Naive thymus-derived CD8-positive, alpha-beta T cell (primary cell): ENCODE measurements at regions not wholly inside any gene's neighbourhood (a gene's known extent, or its start where the extent isn't known, plus 50 kb on each side); places are given as distances from the start of the nearest gene placed in this dataset.

Source experiments
- ATAC-seq, 2 donors: fragments of 150-1000 bp; cut with Tn5 transposase in 1 of 2; sonication (Bioruptor Pico), chemical (Tn5 transposase) in 1 of 2; 1 replicate in 1 of 2; 2 replicates in 1 of 2; pipeline ENCODE4 v1.10.0; 2021; ENCODE audit warnings: mild to moderate bottlenecking in 2 of 2, moderate library complexity in 2 of 2
- POLR2A ChIA-PET: fragments of 350-600 bp; sonication (Branson Sonifier 250); formaldehyde crosslinking; loops from one replicate; lab custom pipeline; 2021; ENCODE audit warnings: antibody characterized with exemption; lab: Charles Lee
- DNase-seq, 10 donors: peaks; one replicate each; pipeline versions ENCODE4 v3.0.0 to v3.0.0-alpha.2; 2020 to 2022
- H3K27ac Mint-ChIP-seq, 10 donors: one replicate each; pipeline ENCODE4 v1.8.0; 2020 to 2022; ENCODE audit warnings: mild to moderate bottlenecking in 10 of 10, mixed read lengths in 10 of 10, moderate library complexity in 4 of 10, inconsistent platforms in 1 of 10
- H3K27me3 Mint-ChIP-seq, 5 donors: one replicate each; pipeline ENCODE4 v1.8.0; 2021 to 2022; ENCODE audit warnings: mixed read lengths in 5 of 5
- H3K36me3 Mint-ChIP-seq, 3 donors: one replicate each; pipeline ENCODE4 v1.8.0; 2020 to 2022; ENCODE audit warnings: mixed read lengths in 3 of 3, mild to moderate bottlenecking in 2 of 3, inconsistent platforms in 1 of 3
- H3K4me1 Mint-ChIP-seq, 4 donors: one replicate each; pipeline ENCODE4 v1.8.0; 2021 to 2022; ENCODE audit warnings: mixed read lengths in 4 of 4
- H3K4me3 Mint-ChIP-seq, 10 donors: one replicate each; pipeline ENCODE4 v1.8.0; 2020 to 2022; ENCODE audit warnings: mild to moderate bottlenecking in 10 of 10, mixed read lengths in 10 of 10, moderate library complexity in 6 of 10, inconsistent platforms in 1 of 10
- H3K9me3 Mint-ChIP-seq, 9 donors: one replicate each; pipeline ENCODE4 v1.8.0; 2020 to 2022; ENCODE audit warnings: mixed read lengths in 9 of 9, mild to moderate bottlenecking in 3 of 9, inconsistent platforms in 1 of 9, moderate library complexity in 1 of 9

DNA sequence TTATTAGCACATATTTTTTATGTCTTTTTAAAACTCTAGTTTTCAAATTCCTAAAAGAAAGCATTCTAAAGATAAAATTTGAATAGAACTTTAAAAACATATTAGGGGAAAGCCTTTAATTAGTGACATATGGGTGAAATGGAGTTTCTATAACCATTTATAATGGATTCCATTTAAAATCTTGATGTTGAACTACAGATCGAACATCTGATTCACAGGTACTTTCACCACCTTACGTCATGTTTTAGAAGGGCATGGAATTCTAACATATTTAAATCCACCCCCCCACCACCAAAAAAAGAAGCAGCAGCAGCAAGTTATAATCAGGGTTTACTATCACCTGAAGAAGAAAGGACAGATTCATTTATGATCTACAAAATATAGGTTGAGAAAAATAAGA lies 298.4 kb downstream of the SMOC2 start:
- Mint-ChIP-seq H3K27ac (no peak overlapping the region), H3K4me3 (no peak overlapping the region), H3K4me1 (peaks cover 0 to 2% (median 0%) of the 10 kb centered on the region in 4 donors), H3K27me3 (peaks cover 0 to 20% (median 3%) of the 10 kb centered on the region in 5 donors), H3K36me3 (peaks cover 0 to 20% (median 0%) of the 10 kb centered on the region in 3 donors), H3K9me3 (peaks cover 0 to 27% (median 19%) of the 10 kb centered on the region in 9 donors)
- no peak for DNase-seq
- POLR2A ChIA-PET = no interaction called here
- ATAC-seq = no peak

DNA sequence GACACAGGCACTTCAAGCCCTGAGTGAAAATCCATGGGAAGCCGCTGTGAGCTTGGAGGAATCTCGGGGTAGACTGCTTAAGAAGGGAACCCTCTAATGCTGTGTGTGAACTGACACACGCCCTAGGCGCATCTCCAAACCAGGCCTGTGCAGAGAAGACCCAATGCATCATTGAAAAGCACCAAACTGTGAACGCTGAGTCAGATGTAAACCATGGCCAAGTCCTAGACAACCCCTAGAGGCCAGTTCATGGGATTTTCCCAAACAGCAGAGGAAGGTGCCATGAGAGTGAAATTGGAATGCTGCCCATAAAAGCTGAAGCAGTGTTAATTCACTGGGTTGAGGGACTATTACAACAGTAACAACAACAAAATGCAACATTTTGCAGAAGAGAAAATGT lies 296.5 kb downstream of the SMOC2 start:
- POLR2A ChIA-PET = no interaction called here
- Mint-ChIP-seq H3K4me3 (no peak overlapping the region), H3K27ac (no peak overlapping the region), H3K36me3 (peaks cover 0 to 20% (median 0%) of the 10 kb centered on the region in 3 donors), H3K9me3 (peaks cover 0 to 27% (median 17%) of the 10 kb centered on the region in 9 donors), H3K27me3 (peaks cover 0 to 20% (median 3%) of the 10 kb centered on the region in 5 donors), H3K4me1 (peaks cover 0 to 2% (median 0%) of the 10 kb centered on the region in 4 donors)
- ATAC-seq (no peak), DNase-seq (no peak)

DNA sequence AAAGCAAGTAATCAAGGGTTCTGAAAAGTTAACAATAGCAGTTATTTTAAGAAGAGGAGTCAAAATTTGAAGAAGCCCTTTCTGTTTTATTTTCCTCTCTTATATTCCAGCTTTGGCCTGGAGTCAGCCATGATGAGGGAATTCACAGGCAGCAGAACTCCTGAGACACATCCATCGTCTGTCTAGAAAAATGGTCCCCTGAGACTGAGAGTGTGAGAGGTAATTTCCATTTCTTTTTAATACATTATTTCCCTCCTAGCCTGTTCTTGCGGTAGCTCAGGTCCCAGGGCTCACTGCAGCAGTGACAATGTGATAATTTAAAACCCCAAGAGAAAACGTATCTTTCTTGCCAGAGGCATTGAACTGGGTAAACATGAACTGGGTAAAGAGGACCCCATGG lies 296.0 kb downstream of the SMOC2 start:
- peaks cover 0 to 27% (median 15%) of the 10 kb centered on the region in 9 donors for H3K9me3 Mint-ChIP-seq
- DNase-seq (no peak), ATAC-seq (no peak)
- POLR2A ChIA-PET = no interaction called here
- peaks cover 0 to 2% (median 0%) of the 10 kb centered on the region in 4 donors for H3K4me1 Mint-ChIP-seq
- H3K27me3 Mint-ChIP-seq = peaks cover 0 to 15% (median 3%) of the 10 kb centered on the region in 5 donors
- H3K36me3 Mint-ChIP-seq = peaks cover 0 to 20% (median 0%) of the 10 kb centered on the region in 3 donors
- H3K27ac Mint-ChIP-seq = no peak overlapping the region
- H3K4me3 Mint-ChIP-seq = no peak overlapping the region

DNA sequence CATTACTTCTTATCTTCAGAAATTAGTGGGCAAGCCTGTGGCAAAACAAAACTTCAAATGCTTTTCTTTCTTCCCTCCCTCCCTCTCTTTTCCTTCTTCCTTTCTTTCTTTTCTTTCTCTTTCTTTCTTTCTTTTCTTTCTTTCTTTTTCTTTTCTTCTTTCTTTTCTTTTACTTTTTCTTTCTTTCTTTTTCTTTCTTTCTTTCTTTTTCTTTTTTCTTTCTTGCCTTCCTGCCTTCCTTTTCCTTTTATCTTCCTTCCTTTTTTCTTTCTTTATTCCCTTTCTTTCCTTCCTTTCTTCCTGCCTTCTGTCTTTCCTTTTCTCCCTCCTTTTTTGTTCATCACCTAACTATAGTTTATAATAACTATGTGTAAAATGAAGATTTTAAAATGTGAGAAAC lies 295.1 kb downstream of the SMOC2 start:
- Mint-ChIP-seq H3K4me3 (no peak overlapping the region), H3K27ac (no peak overlapping the region), H3K27me3 (peaks cover 0 to 10% (median 3%) of the 10 kb centered on the region in 5 donors), H3K36me3 (peaks cover 0 to 20% (median 0%) of the 10 kb centered on the region in 3 donors), H3K9me3 (peaks cover 0 to 27% (median 15%) of the 10 kb centered on the region in 9 donors), H3K4me1 (peaks cover 0 to 2% (median 0%) of the 10 kb centered on the region in 4 donors)
- DNase-seq (no peak), ATAC-seq (no peak)
- POLR2A ChIA-PET = no interaction called here

DNA sequence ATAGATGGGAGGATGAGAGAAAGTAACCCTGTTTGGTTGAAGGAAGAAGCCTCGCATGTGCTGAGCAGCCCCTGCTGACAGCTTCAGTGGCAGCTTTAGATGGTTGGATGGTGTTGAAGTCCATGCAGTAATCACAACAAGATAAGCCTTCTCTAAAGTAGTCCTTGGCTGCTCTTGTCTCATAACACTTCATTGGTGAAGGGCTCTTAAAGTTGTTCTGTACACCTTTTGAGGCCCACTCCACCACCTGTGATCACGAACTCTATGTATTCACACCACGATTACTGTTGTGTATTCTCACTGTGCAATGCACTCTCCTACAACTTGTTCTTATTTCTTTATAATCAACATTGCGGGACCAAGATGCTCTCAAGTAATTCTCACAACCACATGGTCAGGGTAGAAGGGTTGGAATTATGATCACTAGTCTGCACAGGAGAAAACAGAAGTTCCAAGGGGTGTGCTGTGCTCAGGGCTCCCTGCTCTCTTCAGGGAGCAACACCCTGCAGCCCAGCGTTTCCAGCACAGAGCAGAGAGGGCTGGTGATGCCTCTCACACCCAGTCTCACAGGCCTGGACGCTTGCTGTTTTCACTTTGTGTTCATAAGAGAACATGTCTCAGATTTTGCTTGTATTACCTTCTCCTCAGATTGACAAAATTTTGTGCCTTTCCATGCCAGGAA lies 294.4 kb downstream of the SMOC2 start:
- peaks cover 0 to 2% (median 0%) of the 10 kb centered on the region in 4 donors for H3K4me1 Mint-ChIP-seq
- no peak overlapping the region for H3K4me3 Mint-ChIP-seq
- no peak overlapping the region for H3K27ac Mint-ChIP-seq
- no peak for ATAC-seq
- H3K36me3 Mint-ChIP-seq = peaks cover 0 to 20% (median 0%) of the 10 kb centered on the region in 3 donors
- H3K27me3 Mint-ChIP-seq = peaks cover 0 to 7% (median 2%) of the 10 kb centered on the region in 5 donors
- peaks cover 0 to 27% (median 15%) of the 10 kb centered on the region in 9 donors for H3K9me3 Mint-ChIP-seq
- DNase-seq = no peak
- POLR2A ChIA-PET = no interaction called here

DNA sequence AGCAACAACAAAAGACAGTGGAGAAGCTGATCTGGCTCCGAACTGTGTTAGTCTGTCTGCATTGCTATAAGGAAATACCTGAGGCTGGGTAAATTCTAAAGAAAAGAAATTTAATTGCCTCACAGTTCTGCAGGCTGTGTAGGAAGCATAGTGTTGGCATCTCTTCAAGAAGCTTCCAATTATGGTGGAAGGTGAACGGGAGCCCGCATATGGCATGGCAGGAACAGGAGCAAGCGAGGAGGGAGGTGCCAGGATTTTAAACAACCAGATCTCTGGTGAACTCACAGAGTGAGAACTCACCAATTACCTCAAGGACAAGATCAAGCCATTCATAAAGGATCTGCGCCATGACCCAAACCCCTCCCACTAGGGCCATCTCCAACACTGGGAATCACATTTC lies 293.5 kb downstream of the SMOC2 start:
- POLR2A ChIA-PET = no interaction called here
- H3K27ac Mint-ChIP-seq = no peak overlapping the region
- peaks cover 0 to 27% (median 15%) of the 10 kb centered on the region in 9 donors for H3K9me3 Mint-ChIP-seq
- H3K36me3 Mint-ChIP-seq = peaks cover 0 to 20% (median 0%) of the 10 kb centered on the region in 3 donors
- peaks cover 0 to 2% (median 0%) of the 10 kb centered on the region in 4 donors for H3K4me1 Mint-ChIP-seq
- peaks cover 0 to 14% (median 0%) of the 10 kb centered on the region in 5 donors for H3K27me3 Mint-ChIP-seq
- ATAC-seq (no peak), DNase-seq (no peak)
- no peak overlapping the region for H3K4me3 Mint-ChIP-seq

DNA sequence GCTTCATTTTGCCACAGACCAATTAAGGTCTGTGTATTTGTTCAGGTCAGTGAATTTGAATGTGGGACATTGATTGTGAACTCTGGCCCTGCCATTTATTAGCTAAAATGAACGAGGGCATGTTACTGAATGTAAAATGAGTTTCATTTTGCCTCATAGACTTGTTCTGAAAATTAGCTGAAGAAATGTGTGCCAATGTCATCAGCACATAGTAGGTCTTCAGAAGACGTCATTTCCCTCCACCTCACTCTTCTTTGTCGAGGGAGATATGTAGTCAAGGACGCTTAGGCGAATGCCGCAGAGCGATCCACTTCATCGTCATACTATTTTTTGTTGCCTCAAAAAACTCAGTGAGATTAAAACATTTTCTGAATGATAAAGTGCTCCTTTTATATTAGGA lies 291.7 kb downstream of the SMOC2 start:
- H3K9me3 Mint-ChIP-seq = peaks cover 0 to 15% (median 8%) of the 10 kb centered on the region in 9 donors
- H3K4me1 Mint-ChIP-seq = peaks cover 0 to 2% (median 0%) of the 10 kb centered on the region in 4 donors
- no peak for ATAC-seq
- DNase-seq = no peak
- no peak overlapping the region for H3K4me3 Mint-ChIP-seq
- no peak overlapping the region for H3K27ac Mint-ChIP-seq
- peaks cover 0 to 11% (median 0%) of the 10 kb centered on the region in 3 donors for H3K36me3 Mint-ChIP-seq
- peaks cover 0 to 14% (median 0%) of the 10 kb centered on the region in 5 donors for H3K27me3 Mint-ChIP-seq
- POLR2A ChIA-PET = no interaction called here

DNA sequence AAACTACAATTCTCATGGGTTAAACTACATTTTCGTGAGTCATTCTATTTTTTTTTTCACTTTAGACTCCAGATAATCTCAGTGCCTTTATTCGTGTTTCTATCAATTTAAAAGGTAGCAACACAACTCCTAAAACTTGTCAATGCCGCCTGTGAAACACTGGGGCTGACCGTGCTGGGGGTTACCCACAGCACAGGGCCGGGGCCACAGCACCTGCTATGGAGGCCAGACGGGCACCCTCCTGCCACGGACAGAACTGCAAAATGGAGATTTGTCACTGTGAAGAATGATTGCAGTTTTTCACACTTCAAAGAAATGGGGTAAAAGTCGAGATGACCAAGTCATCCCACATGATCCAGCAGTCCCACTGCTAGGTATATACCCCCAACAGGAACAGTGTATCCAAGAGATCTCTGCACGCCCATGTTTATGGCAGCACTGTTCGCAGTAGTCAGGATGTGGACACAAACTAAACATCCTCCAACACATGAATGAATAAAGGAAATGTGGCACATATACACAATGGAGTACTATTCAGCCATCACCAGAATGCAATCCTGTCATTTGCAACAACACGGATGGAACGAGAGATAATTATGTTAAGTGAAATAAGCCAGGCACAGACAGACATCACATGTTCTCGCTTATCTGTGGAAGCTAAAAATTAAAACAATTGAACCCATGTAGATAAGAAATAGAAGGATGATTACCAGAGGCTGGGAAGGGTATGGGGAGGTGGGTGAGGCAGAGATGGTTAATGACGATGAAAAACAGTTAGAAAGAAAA lies 290.1 kb downstream of the SMOC2 start:
- Mint-ChIP-seq H3K36me3 (no peaks in the 10 kb centered on the region), H3K4me1 (peaks cover 0 to 2% (median 0%) of the 10 kb centered on the region in 4 donors)
- no peak for DNase-seq

DNA sequence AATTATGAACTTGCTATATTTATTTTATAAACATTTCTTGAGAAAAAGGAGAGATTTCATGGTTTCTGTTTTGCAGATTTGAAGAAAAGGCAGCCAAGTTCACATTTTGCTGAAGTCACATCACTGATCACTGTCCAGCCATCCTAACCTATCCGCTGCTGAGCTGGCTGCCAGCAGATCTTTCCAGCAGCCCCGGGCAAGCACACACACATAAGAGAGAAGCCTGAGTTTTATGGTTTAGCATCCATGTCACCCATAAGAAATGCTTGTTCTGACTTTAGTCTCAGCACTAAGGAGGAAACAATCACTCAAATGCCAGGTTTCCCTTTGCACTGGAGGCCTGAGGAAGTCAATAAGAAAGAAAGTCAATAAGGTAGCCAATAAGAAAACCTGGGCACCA lies 287.1 kb downstream of the SMOC2 start:
- POLR2A ChIA-PET = no interaction called here
- Mint-ChIP-seq H3K27me3 (peaks cover 0 to 11% (median 0%) of the 10 kb centered on the region in 5 donors), H3K4me3 (no peak overlapping the region), H3K9me3 (peaks cover 0 to 8% (median 0%) of the 10 kb centered on the region in 9 donors), H3K4me1 (no peaks in the 10 kb centered on the region), H3K27ac (no peak overlapping the region), H3K36me3 (no peaks in the 10 kb centered on the region)
- DNase-seq (no peak), ATAC-seq (no peak)

More for the DNA sequence above, 290.1 kb downstream of the SMOC2 start:
- Mint-ChIP-seq H3K4me3 (no peak overlapping the region), H3K9me3 (peaks cover 0 to 5% (median 0%) of the 10 kb centered on the region in 9 donors), H3K27ac (no peak overlapping the region), H3K27me3 (peaks cover 0 to 11% (median 0%) of the 10 kb centered on the region in 5 donors)
- POLR2A ChIA-PET = no interaction called here
- ATAC-seq = no peak

DNA sequence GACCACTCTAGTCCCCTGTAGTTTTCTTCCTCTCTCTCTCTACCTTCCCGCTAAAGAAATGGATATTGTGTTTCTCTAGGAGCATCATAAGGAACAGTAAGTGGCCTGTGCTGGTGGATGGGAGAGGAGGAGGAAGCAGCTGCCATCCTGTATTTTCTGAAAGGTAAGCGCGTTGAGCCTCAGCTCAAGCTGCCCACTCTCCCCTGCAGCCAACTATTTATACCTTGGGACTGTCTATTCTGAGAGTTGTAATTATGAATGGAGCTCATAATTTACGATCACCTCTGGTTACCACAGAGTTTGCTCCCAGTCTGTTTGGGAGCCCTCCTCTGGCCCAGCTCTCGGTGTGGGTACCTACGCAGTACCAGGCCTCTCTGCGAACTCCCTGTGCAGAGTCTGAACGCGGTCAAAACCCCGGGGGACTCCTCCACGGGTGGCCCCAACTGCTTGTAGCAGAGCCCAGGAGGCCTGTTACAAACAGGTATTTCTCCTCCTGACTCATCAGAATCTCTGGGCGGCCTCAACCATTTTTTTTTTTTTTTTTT lies 285.4 kb downstream of the SMOC2 start:
- ATAC-seq (no peak), DNase-seq (no peak)
- Mint-ChIP-seq H3K9me3 (peaks cover 0 to 8% (median 0%) of the 10 kb centered on the region in 9 donors), H3K4me3 (no peak overlapping the region), H3K4me1 (no peaks in the 10 kb centered on the region), H3K27me3 (peaks cover 0 to 11% (median under 1%) of the 10 kb centered on the region in 5 donors), H3K36me3 (no peaks in the 10 kb centered on the region), H3K27ac (no peak overlapping the region)
- POLR2A ChIA-PET = no interaction called here

DNA sequence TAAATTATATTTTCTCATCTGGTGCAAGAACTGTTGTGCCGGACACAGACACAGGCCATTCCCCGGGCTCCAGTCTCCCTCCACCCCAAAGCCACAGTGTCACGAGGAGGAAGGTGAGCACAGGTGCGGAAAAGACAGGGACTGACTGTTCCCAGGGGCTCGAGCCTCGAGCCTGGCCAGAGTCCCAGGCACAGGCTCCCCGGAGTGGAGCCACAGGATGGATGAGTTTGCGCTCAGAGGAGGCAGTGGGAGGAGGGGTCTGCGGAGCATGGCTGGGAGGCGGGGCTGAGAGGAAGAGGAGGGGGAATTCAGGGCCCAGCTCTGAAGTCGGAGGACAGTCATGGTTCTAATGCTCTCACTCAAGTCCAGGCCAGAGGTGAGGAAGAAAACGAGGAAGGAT lies 284.8 kb downstream of the SMOC2 start:
- H3K4me3 Mint-ChIP-seq = no peak overlapping the region
- H3K27ac Mint-ChIP-seq = no peak overlapping the region
- POLR2A ChIA-PET = no interaction called here
- no peaks in the 10 kb centered on the region for H3K36me3 Mint-ChIP-seq
- peaks cover 0 to 8% (median 0%) of the 10 kb centered on the region in 9 donors for H3K9me3 Mint-ChIP-seq
- no peaks in the 10 kb centered on the region for H3K4me1 Mint-ChIP-seq
- H3K27me3 Mint-ChIP-seq = peaks cover 0 to 12% (median 1%) of the 10 kb centered on the region in 5 donors
- ATAC-seq (no peak), DNase-seq (no peak)

DNA sequence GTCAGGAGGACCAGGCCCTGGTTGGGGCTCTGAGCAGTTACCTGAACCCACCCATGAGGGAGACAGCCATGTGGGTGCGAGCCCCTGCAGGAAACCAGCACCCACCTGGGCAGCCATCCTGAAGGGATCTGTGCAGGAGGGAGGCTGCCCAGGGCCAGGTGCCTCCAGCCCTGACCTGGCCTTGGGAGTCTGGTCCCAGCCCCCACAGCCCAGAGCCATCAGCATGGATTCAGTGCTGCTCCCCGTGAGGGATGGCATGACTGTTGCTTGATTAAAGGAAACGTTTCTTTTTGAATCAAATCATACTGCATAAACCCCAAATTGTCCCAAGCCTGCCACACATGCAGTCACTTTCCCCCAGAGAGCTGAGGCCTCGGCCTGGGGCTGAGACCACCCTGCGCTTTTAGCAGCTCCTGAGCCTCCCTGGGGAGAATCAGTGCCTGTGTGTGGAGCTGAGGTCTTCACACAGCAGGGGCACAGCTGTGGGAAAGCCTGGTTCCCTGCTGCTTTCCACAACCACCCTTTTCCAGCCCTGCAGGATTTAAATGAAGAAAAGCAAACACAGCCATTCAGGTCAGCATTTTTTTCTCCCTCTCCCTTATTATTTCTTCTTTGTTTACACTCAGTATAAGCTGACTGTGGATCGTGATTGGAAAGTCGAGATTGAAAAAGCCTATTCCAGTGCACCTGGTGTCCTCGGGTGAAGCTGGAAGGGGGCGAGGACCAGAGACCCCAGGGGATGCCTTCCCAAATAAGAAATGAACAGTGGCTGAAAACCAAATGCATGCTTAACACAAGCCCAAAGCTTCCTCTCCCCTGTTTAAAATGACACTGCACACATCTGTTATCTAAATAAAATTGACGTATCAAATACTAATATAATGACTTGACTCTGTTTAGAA lies 283.9 kb downstream of the SMOC2 start:
- no peaks in the 10 kb centered on the region for H3K36me3 Mint-ChIP-seq

More for the DNA sequence above, 283.9 kb downstream of the SMOC2 start:
- H3K9me3 Mint-ChIP-seq = peaks cover 0 to 8% (median 0%) of the 10 kb centered on the region in 9 donors
- ATAC-seq (no peak), DNase-seq (no peak)
- no peak overlapping the region for H3K4me3 Mint-ChIP-seq
- no peaks in the 10 kb centered on the region for H3K4me1 Mint-ChIP-seq
- peaks cover 0 to 7% (median 1%) of the 10 kb centered on the region in 5 donors for H3K27me3 Mint-ChIP-seq
- POLR2A ChIA-PET = no interaction called here
- H3K27ac Mint-ChIP-seq = no peak overlapping the region
